RWPE1 (cell line): ENCODE measurements at regions not wholly inside any gene's neighbourhood (a gene's known extent, or its start where the extent isn't known, plus 50 kb on each side); places are given as distances from the start of the nearest gene placed in this dataset.

ENCODE experiments used
- CTCF ChIA-PET: fragments of 350-600 bp; sonication (Branson Sonifier 250); formaldehyde crosslinking; extraction: SDS; loops from one replicate; lab custom pipeline; 2021; lab: Yijun Ruan, JAX
- POLR2A ChIA-PET: fragments of 400-600 bp; formaldehyde crosslinking; extraction: SDS; loops from one replicate; lab custom pipeline; 2020; ENCODE audit warnings: antibody characterized with exemption; ENCODE audit not compliant: low non-redundant PET; lab: Yijun Ruan, JAX
- DNase-seq: peaks from one replicate; pipeline ENCODE4 v3.0.0; 2012; ENCODE audit warnings: low spot score
- H3K27ac ChIP-seq: fragments of 450-650 bp; 2 replicates; pipeline ENCODE4 v1.5.1; 2017
- TF ChIP-seq, protein P1 (sequence below): fragments of 450-650 bp; conservative IDR thresholded peaks from 2 replicates; pipeline ENCODE4 v1.5.1; 2017; ENCODE audit warnings: low read depth, mild to moderate bottlenecking

DNA sequence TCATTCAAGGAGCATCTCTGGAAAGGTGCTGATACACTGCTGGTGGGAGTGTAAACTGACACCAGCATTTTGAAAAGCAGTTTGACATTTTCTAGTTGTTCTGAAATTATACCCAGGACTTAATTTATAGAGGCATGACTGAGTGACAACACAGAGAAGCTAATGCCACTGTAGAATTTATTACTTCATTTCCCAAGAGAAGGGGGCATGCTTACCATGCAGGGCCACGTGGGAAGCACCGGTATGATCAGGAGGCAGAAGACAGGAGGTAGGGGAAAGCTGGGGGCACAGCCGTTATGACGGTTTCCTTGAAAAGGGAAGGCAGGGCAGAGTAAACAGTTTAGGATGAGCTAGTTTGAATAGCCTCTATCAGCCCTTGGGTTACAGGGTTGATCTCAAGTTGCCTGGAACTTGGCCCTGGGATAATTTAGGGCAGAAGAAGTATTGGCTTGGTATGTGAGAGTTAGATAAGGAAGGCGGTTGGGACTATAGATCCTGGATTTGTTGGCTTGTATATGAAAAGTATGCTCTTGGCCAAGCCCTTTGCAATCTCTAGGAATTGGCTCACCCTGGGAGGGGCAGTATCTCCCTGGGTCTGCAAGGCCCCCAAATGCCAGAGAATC is 305.7 kb downstream of the ENC1 start:
- ChIA-PET POLR2A (interaction anchor here (0.6 kb wide), 1 partner anchor 43 kb away, joined by 3 read pairs; no protein-coding TSS in a partner anchor), CTCF (interaction anchor here (0.6 kb wide), 2 partner anchors 437 to 1526 kb away, joined by 3 to 4 read pairs; no protein-coding TSS in a partner anchor)
- no peak overlapping the region for H3K27ac ChIP-seq
- TF ChIP-seq, protein P1, sequence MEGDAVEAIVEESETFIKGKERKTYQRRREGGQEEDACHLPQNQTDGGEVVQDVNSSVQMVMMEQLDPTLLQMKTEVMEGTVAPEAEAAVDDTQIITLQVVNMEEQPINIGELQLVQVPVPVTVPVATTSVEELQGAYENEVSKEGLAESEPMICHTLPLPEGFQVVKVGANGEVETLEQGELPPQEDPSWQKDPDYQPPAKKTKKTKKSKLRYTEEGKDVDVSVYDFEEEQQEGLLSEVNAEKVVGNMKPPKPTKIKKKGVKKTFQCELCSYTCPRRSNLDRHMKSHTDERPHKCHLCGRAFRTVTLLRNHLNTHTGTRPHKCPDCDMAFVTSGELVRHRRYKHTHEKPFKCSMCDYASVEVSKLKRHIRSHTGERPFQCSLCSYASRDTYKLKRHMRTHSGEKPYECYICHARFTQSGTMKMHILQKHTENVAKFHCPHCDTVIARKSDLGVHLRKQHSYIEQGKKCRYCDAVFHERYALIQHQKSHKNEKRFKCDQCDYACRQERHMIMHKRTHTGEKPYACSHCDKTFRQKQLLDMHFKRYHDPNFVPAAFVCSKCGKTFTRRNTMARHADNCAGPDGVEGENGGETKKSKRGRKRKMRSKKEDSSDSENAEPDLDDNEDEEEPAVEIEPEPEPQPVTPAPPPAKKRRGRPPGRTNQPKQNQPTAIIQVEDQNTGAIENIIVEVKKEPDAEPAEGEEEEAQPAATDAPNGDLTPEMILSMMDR = no peak
- DNase-seq = no peak

DNA sequence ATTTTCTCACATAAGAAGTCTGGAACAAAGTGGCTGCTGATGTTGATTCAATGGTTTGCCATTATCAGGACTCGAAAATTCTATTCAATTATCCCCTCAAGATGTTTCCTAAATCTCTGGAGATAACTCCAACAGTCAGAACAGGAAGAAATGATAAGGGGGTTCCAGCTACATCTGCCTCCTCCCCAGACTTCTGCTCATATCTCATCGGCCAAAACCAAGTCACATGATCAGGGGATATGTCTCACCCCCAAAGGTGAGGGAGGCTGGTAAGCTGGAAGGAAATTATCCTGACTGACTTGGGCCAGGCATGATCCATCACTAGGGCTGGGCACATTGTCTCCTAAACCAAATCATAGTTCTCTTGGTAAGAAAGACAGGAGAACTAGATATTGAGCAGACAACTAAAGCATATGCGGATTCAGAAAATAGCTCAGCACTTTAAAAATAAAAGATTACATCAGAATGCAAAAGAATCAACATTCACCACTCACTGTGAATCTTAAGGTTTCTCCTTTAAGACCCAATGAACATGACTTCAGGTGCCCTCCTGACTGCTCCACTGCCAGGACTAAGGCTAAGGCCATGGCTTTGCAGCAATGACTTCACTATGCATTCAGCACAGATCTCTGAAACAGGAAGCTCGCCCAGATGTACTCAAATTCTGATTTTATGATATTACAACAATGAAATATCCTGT is 306.3 kb downstream of the ENC1 start:
- H3K27ac ChIP-seq = no peak overlapping the region
- DNase-seq = no peak
- TF ChIP-seq, protein P1 = no peak
- ChIA-PET CTCF (interaction anchor here (0.6 kb wide), 2 partner anchors 436 to 1526 kb away, joined by 3 to 4 read pairs; no protein-coding TSS in a partner anchor), POLR2A (interaction anchor here (0.6 kb wide), 1 partner anchor 43 kb away, joined by 3 read pairs; no protein-coding TSS in a partner anchor)

DNA sequence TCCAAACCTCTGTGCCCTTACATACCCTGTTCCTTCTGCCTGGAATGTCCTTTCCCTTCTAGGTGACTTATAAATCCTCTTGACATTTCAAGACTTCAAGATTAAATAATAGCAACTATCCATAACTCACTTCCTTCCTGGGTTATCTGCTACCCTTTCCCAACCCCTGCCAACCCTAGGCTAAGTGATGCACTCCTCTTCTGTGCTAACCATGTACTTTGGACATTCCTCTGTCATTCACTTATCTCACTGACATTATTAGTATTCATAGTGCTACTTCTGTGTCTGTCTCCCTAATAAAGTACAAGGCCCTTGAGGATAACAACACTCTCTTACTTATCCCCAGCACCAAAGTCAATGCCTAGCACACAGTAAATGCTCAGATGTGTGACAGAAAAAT is 307.1 kb downstream of the ENC1 start:
- TF ChIP-seq, protein P1 = no peak
- no peak for DNase-seq
- no peak overlapping the region for H3K27ac ChIP-seq
- ChIA-PET POLR2A (no interaction called here), CTCF (no interaction called here)

DNA sequence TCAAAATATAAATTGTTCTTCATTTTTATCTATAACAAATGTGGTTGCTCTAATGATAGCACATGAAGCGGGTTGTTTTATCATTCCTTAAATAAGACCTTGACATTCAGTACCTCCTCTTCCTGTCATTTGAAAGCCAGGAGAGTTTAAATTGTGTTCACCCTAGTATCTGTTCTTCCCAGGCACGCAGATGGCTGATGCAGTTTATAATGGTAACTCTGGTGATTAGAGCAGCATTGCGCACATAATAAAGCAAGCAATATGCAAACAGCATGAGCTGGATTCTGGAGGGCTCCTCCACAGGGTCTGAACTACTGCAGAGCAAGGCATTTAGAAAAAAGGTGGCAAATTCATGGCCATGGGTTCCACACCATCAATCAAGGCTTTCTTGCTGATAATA is 307.8 kb downstream of the ENC1 start:
- DNase-seq = no peak
- ChIA-PET CTCF (no interaction called here), POLR2A (no interaction called here)
- TF ChIP-seq, protein P1 = no peak
- no peak overlapping the region for H3K27ac ChIP-seq

DNA sequence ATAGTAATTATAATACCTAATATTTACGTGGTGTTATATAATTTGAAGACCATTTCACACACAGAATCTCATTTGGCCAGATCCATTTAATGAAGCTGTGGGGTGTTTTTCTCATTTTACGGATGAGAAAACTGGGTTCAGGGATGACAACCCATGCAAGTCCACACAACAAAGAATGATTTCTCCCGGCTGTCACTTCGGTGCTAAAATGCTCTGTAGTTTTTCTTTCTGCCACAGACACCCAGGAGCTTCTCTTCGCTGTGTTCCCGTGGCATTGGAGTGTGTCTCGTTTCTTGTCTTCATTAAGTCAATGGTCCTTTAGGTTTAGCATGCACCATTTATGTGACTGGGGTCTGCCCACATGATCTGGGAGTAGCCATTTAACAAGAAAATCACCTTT is 308.5 kb downstream of the ENC1 start:
- H3K27ac ChIP-seq = no peak overlapping the region
- ChIA-PET POLR2A (no interaction called here), CTCF (no interaction called here)
- DNase-seq = no peak
- TF ChIP-seq, protein P1 = no peak

DNA sequence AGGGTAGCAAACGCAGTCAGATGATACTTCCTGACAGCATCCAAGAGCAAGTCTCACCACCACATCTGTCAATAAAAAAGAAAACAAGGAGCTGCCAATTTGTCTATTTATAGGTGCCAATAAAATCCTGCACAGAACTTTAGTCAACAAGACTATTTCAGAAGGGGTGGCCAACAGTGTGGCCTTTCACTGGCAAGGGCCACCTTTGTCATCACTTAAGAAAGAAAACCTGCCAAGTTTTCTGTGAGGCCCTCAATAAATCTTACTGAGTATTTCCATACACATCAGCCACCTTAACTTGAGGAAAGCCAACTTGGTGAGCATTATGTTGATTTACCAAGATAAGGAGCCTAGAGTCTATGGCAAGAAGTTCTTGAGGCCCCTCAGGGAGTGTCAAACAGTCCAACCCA is 312.3 kb downstream of the ENC1 start:
- no peak overlapping the region for H3K27ac ChIP-seq
- TF ChIP-seq, protein P1 = no peak
- ChIA-PET CTCF (interaction anchor here (0.6 to 0.8 kb wide), 2 partner anchors 60 to 107 kb away, joined by 3 to 6 read pairs; no protein-coding TSS in a partner anchor), POLR2A (interaction anchor here (0.7 kb wide), 1 partner anchor 455 kb away, joined by 6 read pairs; no protein-coding TSS in a partner anchor)
- DNase-seq = no peak
